ENCODE measurements at regions not wholly inside any gene's neighbourhood (a gene's known extent, or its start where the extent isn't known, plus 50 kb on each side); places are given as distances from the start of the nearest gene placed in this dataset.

- ChIA-PET POLR2A (no interaction called here), CTCF (no interaction called here)
- H3K36me3 ChIP-seq (ENCODE audit: control insufficient read depth in 2 of 2, extremely low read depth in 1 of 2, insufficient read depth in 2 of 2, low read length in 2 of 2): no peaks in the 10 kb centered on the region
- no peak for FAIRE-seq
- no peaks in the 10 kb centered on the region for H3K9me3 ChIP-seq (replicated peaks; ENCODE audit: control insufficient read depth, insufficient read depth, low read length)
- H3K9ac ChIP-seq (replicated peaks; ENCODE audit: extremely low read depth, insufficient read depth, low read length): no peak overlapping the region
- H3K4me3 ChIP-seq (replicated peaks in 1 of 3; ENCODE audit: insufficient read depth in 1 of 3, low read depth in 1 of 3, low read length in 3 of 3): no peak overlapping the region
- H4K20me1 ChIP-seq (replicated peaks; ENCODE audit: control insufficient read depth, extremely low read depth, insufficient read depth, low read length): no peaks in the 10 kb centered on the region
- no peaks in the 10 kb centered on the region for H3K4me1 ChIP-seq (ENCODE audit: control insufficient read depth, extremely low read depth, insufficient read depth, low read length)
- no peak for TF ChIP-seq JUN (IDR thresholded peaks at IDR 0.05; ENCODE audit: borderline replicate concordance, insufficient read depth, insufficient read length, low read depth)
- no peak for TF ChIP-seq POLR2A (IDR thresholded peaks at IDR 0.05; ENCODE audit: low read depth, low read length)
- no peak for TF ChIP-seq EZH2 (IDR thresholded peaks at IDR 0.05; ENCODE audit: borderline replicate concordance, low read depth, low read length, severe bottlenecking)
- TF ChIP-seq CTCF (IDR thresholded peaks at IDR 0.05; ENCODE audit: extremely low read depth in 1 of 2, insufficient read depth in 1 of 2, low read depth in 1 of 2, low read length in 2 of 2): no peak
- TF ChIP-seq MAX (IDR thresholded peaks at IDR 0.05; ENCODE audit: insufficient read depth, insufficient read length): no peak
- no peak for TF ChIP-seq FOS (IDR thresholded peaks at IDR 0.05; ENCODE audit: borderline replicate concordance, insufficient read depth, low read length)
- TF ChIP-seq GATA2 (IDR thresholded peaks at IDR 0.05; ENCODE audit: insufficient read depth, insufficient read length, low read depth, low read length): no peak
- no peak for TF ChIP-seq MYC (IDR thresholded peaks at IDR 0.05; ENCODE audit: low read depth, low read length)
- no peak for TF ChIP-seq POLR2AphosphoS5 (IDR thresholded peaks at IDR 0.05; ENCODE audit: insufficient read depth, low read depth, low read length)
- no peaks in the 10 kb centered on the region for H3K27me3 ChIP-seq (ENCODE audit: control insufficient read depth in 2 of 2, insufficient read depth in 2 of 2, low read length in 2 of 2)
- no peak for DNase-seq (ENCODE audit: low read depth, low spot score)
- dilution Hi-C loops (cut with MboI; ENCODE audit: extremely low pct_ligation_motif_present, low sequenced_read_pairs) (no loop called here), intact Hi-C loops (cut with micrococcal nuclease) (no loop called here)
- no peak overlapping the region for H3K4me2 ChIP-seq (ENCODE audit: insufficient read depth, low read length)
- no peaks in the 10 kb centered on the region for H3K79me2 ChIP-seq (ENCODE audit: control insufficient read depth, insufficient read depth, low read length)
- BruUV-seq (replicated peaks): no TSS peak
- no peak overlapping the region for H2AFZ ChIP-seq (ENCODE audit: low read depth, low read length)
- no peaks in the 10 kb centered on the region for H3K9me1 ChIP-seq (replicated peaks; ENCODE audit: control insufficient read depth, extremely low read depth, insufficient read depth, low read length)
- no peak overlapping the region for H3K27ac ChIP-seq (ENCODE audit: insufficient read depth, low read depth, low read length)
Measured at GRCh38 chr7:25663877-25664276, 435.6 kb upstream of the NPVF start.
